Retinal pigment epithelial cell (primary cell): ENCODE measurements at regions not wholly inside any gene's neighbourhood (a gene's known extent, or its start where the extent isn't known, plus 50 kb on each side); places are given as distances from the start of the nearest gene placed in this dataset.

ENCODE experiments used
- DNase-seq: peaks from one replicate; pipeline ENCODE4 v3.0.0-alpha.2; 2010; ENCODE audit warnings: low read depth
- H3K4me3 ChIP-seq: 2 replicates; pipeline ENCODE4 v1.5.1; 2011; ENCODE audit warnings: mild to moderate bottlenecking, low read length, control low read depth, moderate library complexity
- TF ChIP-seq, protein P1 (sequence below): conservative IDR thresholded peaks from 2 replicates; pipeline ENCODE4 v1.5.1; 2011; ENCODE audit warnings: low read depth, low read length, control low read depth, inconsistent platforms

DNA sequence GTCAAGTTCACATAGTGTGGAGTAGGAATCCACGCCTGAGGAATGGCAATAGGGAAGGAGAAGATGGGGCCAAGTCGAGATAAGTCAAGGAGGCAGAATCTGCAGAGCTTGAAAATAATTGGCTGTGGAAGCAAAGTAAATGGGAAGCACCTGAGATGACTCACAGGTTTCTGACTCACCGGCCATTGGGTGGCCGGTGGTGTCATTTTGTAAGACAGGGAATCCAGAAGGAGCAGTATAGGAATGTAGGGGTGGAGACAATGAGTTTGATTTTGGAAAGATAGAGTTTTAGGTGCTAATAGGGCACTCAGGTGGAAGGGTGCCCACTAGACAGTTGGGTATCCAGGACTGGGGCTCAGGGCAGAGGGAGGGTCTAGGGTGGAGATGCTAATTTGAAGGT is 201.0 kb upstream of the MAMLD1 start:
- no peak overlapping the region for H3K4me3 ChIP-seq
- no peak for DNase-seq
- TF ChIP-seq, protein P1, sequence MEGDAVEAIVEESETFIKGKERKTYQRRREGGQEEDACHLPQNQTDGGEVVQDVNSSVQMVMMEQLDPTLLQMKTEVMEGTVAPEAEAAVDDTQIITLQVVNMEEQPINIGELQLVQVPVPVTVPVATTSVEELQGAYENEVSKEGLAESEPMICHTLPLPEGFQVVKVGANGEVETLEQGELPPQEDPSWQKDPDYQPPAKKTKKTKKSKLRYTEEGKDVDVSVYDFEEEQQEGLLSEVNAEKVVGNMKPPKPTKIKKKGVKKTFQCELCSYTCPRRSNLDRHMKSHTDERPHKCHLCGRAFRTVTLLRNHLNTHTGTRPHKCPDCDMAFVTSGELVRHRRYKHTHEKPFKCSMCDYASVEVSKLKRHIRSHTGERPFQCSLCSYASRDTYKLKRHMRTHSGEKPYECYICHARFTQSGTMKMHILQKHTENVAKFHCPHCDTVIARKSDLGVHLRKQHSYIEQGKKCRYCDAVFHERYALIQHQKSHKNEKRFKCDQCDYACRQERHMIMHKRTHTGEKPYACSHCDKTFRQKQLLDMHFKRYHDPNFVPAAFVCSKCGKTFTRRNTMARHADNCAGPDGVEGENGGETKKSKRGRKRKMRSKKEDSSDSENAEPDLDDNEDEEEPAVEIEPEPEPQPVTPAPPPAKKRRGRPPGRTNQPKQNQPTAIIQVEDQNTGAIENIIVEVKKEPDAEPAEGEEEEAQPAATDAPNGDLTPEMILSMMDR = no peak

DNA sequence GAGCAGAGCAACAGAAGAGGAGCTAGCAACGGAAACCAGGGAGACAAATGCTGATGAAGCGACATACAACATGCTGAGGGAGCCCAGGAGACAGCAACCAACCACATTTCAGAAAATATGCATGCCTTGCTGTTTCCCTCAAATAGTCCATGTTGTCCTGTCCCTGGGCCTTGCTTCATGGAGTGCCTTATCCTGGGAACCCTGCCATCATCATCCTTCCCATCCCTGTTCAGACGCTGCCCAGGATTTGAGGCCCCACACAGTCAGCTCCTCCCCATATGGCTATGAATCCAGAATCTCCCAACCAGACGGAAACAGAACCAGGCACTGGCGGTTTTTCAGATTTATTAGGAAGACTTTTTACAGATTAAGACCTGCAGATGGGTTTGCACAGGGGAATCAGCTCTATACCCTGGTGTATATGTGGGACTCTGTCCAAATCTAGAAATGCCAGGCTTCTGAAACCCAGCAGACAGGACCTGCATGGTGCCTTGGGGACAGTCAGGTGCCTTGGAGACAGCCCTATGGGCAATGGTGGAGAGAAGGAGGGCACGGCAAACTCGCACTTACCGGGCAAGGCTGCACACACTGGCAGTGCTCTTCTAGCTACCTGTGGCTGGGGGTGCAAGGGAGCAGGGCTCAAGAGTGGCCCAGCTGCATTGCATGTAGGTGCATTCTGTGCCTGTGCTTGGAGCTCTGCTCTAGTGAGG is 199.7 kb upstream of the MAMLD1 start:
- TF ChIP-seq, protein P1 = no peak
- no peak for DNase-seq
- H3K4me3 ChIP-seq = no peak overlapping the region

DNA sequence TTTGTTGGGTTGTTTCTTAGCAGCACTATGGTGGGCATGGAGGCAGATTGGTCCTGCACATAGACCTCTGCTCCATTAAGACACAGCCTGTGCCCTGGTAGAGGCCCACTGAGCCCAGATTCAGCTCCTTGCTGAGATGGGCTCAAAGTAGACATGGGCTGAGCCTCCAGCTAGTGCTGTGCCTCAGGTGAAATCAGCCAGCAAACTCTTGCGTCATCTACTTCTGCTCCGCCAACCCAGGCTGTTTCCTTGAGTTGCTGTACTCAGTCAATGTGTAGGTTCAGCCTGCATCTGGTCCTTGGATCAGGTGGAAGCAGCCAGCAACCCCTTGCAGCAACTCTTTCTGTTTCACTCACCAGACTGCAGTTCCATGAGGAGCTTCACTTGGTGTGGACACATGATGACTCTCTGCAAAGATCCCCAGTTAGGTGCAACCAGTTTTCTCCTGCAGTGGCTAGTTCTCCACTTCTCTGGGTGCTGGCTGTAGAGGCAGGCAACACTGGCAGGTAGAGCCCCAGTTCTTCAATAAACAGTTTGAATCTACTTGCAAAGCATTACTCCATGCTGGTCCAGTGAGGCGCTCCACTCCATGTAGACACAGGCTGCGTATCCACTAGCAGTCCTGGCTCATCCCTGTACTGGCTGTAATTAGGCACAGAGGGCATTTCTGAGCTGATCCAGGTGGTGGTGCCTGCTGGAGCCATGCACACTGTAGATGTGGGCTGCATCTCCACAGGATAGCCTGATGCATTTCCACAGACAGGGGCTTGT is 199.0 kb upstream of the MAMLD1 start:
- TF ChIP-seq, protein P1 = no peak
- no peak overlapping the region for H3K4me3 ChIP-seq
- DNase-seq = no peak

DNA sequence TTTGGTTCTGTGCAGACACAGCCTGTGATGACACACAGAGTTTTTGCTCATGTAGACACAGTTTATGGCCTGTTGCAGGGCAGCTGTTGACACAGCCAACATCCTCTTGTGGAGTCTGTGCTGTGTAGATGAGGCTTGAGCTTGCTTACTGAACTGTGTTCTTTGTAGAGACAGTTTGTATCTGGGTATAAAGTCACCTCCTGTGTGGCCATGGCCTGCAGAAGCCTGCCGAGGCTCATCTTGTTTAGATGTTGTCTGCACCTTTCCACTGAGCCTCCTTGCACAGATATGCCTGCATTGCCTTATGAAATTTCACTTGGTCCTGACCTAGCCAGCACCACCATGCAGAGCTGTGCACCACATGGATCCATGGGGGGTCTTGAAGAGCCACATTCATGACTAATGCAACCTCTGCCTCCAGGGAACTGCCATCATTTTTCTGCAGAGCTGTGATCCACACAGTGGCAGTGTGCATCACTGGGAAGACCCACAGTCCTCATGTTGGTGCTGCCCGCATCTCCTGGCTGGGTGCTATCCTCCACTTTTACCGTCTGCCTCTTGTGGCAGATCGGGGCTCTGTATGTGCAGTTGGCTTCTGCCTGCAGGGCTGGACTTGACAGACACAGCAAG is 198.0 kb upstream of the MAMLD1 start:
- no peak for DNase-seq
- TF ChIP-seq, protein P1 = no peak
- no peak overlapping the region for H3K4me3 ChIP-seq

DNA sequence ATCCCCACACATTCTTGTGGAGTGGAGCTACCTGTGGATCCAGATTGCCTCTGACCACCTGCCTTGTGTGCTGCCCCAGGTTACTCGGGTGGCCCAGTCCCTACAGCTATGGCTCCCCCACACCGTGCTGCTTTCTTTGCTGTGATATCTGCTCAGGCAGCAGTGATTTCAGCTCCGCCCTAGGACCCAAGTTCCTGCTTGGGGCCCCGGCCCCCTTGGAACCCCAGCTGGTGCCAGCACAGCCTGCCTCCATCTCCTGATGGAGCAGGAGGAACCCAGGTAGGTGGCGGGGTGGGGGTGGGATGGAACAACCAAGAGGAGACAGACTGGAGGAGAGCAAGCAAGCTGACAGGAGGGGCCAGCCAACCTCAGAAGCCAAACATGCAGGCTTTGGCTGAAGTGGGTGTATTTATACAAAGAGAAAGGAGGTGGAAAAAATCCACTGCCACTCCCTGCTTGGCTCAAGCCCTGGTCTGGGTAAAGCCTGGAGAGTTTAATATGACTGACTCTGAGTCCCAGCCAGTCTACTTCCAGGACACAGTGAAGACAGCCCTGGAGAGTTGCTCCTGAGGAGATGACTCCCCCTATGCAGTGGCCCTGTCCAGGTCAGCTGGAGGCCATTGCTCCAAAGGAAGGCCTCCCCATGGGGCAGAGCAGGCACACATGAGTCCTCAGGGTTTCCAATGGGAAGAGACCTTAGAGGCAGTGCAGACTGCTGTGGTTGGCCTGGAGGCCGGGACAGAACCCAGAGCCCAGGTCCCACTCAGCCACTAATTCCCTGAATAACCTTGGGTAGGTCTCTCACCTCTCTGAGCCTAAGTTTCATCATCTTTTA is 197.1 kb upstream of the MAMLD1 start:
- TF ChIP-seq, protein P1 = no peak
- no peak overlapping the region for H3K4me3 ChIP-seq
- DNase-seq = no peak

DNA sequence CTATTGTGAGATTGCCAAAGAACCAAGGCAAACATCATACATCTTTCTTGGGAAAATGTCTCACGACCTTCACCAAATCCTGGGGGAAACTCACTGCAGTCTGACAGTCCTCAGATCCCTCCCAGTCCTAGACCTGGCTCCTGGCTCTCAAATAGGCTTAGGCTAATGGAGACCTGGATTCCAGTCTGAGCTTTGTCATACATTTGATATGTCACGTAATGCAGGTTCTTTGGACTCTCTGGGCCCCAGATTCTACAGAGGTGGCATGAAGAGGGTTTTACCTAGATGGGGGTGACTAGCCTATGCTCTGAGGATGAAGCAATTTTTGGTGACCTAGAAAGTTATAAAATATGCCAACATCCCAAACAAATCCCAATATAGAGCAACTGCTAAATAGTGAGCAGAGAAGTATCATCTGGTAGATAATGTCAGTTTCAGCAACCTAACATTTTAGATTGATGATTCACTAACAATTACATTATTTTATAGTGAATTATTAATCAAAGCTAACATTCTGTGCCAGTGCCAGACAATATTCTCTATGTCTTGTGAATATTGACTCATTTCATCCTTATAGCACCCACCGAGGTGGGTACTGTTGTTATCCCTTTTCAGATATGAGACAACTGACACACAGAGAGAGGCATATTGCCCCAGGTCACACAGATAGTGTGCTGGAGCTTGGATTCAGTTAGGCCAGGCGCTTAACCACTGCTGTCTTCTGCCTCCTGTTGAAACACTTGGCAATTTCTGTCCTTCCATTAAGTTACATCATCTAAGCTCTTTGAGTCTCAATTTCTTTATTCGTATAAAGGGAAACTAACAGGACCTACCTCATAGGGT is 195.4 kb upstream of the MAMLD1 start:
- DNase-seq = no peak
- H3K4me3 ChIP-seq = no peak overlapping the region
- TF ChIP-seq, protein P1 = no peak
